Left hindlimb (tissue), 1 donor: ENCODE measurements at regions not wholly inside any gene's neighbourhood (a gene's known extent, or its start where the extent isn't known, plus 50 kb on each side); places are given as distances from the start of the nearest gene placed in this dataset.

Experiments
- DNase-seq: peaks from one replicate; pipeline ENCODE4 v3.0.0-alpha.2; 2018

DNA sequence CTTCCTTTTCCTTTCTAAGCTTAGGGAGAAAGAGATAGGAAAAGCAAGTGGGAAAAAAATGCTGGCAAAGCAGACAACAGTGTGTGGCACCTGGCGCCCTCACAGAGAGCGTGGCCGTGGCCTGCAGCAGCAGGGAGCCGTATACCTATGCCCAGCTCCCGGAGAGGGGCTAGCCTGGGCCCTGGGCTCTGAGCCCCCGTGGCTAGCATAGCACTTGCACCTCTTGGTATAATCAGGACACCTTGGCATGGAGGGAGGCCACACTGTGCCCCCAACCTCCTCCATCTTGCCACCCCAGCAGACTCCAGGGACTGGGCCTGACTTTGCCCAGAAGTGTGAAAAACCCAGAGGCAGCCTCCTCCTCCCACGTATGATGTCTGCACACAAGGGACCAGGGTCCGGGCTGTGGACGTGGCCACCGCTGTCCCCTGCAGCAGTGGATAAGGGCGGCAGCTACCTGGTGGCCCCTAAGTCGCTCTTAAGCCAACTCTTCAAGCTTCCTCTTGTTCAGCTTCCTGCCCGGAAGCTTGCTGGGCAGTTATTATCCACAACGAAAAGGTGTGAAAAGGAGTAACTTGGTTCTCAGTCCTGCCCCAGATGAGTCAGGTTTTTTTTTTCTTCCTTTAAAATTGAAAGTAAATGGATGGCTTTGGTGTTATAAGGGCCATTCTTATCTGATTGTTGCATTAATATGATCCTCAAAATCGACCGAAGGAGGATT lies 249.1 kb upstream of the PITRM1 start:
- DNase-seq, result no peak

DNA sequence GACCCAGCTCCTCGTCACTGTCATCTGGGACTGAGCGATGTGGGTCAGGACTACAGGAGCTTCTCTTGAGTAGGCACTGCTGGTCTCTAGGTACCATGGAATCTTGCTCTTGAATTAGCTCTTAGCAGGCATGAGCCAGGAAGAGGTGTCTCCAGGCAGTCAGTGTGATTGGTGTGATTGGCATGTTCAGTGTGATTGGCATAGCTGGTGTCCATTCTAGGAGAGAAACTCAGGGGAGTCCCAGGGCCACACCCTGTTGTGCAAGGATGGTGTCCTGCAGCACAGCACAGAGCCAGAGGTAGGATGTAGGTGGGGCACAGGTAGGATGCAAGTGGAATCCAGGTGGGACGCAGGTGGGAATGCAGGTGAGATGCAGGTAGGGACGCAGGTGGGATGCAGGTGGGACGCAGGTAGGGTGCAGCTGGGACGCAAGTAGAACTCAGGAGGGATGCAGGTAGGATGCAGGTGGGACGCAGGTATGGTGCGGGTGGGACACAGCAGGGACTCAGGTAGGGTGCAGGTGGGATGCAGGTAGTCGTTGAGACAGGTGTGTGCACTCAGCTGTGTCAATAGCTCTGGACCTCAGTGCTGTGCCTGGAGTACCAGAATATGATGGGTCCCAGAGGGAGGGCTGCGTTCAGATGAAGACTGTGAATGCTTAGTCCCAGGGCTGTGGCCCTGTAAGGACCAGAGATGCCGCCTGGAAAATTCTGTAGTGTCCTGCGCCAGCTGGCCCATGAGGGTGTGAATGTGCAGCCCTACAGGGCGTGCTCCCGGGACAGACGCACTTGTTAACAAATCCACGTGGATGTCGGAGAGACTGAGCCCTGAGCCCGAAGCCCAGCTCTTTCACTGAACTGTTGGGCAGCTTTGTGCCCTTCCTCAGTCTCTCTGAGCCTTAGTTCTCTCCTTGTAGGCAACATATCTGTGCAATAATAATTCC lies 248.2 kb upstream of the PITRM1 start:
- DNase-seq, result no peak

DNA sequence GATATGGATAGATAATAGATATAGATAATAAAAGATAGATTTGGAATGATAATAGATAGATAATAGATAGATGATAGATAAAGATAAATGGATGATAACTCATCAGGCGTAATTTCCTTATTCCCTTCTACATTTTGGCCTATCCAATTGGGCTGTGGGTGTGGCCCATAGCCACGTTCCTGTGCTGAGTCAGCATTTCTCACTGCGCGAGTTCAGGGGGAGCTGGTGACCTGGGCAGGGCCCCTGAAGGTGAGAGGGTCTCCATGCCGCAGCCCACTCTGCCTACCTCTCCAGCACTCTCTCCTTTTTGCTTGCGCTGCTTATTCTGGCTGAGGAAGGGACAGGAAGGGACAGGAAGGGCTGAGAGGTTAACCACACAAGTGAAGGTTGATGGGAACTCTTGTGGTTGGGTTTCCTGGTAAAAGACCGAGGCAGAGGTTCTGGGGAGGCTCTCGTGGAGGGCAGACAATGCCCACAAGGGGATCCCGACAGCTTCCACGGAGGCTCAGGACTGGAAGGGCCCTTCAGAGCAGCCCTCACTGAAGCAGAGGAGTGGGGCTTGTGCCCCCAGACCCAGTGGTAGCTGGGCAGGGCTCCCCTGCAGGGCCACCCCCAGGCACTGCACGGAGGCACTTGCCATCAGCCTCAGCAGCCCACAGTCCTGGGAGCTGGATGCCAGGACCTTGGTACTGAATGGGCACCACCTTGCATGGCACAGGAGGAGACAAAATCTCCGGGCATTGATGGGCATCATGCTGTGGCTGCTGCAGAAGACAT lies 247.3 kb upstream of the PITRM1 start:
- no peak for DNase-seq

DNA sequence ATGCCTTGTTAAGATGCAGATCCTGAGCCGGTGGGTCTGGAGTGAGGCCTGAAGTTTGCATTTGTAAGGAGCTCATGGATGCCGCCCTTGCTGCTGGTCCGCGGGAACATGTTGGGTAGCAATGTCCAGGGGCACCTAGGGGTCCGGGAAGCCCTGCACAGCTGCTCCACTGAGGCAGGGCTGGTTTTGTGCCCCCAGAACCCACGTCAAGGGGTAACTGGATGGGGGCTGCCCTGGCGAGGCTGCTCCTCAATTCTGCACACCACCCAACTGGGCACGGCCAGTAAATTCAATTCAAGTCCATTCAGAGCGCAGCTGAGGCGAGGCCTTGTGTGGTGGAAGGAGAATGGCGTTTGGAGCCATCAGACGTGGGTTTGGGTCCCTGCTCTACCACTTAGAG lies 246.3 kb upstream of the PITRM1 start:
- no peak for DNase-seq

DNA sequence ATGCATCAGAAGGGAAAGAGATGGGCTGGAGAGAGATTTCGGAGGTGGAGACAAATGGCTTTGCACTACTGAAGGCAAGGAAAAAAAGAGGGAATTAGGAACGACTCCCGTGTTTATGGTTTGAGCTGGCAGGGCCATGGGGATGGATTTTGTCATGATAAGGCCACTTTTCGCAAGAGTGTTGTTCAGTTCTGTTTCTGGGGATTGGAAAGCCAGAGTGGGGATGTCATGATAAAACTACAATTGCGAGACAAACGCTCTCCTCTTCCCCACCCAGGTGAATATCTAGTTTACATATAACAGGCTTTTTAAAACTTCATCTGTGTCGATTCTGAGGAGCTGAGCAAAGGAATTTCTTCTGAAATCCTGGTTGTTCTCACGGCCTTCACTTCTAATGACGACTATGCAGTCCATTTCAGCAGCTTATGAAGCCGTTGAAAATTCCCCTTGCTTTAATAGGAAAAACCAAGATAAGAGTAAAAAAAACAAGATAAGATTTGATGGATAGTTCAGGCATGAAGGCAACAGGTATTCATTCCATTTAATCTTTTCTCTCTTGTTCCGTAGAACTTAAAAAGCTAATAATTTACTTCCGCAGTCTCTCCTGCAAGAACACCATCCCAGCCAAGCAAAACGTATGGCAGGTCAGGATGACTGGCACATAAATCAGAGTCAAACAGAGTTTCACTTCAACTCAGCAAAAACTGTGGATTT lies 245.6 kb upstream of the PITRM1 start:
- DNase-seq, result no peak

DNA sequence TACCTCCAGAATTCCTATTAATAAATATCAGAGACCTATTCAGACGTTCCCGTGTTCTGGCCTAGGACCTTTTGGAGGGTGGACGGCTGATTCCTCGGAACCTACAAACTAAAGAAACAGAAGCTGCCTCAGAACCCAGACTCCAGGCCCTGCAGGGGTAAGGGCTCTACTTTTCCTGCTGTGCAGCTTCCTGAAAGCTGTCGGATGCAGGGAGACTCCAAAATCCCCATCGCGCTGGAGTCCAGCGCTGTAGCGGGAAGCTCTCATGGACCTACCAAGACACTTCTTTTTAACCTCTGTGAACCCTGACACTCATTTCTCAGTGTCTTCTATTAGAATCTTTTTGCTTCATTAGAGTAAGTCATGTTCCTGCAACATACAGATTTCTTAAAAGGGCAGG lies 244.5 kb upstream of the PITRM1 start:
- no peak for DNase-seq

DNA sequence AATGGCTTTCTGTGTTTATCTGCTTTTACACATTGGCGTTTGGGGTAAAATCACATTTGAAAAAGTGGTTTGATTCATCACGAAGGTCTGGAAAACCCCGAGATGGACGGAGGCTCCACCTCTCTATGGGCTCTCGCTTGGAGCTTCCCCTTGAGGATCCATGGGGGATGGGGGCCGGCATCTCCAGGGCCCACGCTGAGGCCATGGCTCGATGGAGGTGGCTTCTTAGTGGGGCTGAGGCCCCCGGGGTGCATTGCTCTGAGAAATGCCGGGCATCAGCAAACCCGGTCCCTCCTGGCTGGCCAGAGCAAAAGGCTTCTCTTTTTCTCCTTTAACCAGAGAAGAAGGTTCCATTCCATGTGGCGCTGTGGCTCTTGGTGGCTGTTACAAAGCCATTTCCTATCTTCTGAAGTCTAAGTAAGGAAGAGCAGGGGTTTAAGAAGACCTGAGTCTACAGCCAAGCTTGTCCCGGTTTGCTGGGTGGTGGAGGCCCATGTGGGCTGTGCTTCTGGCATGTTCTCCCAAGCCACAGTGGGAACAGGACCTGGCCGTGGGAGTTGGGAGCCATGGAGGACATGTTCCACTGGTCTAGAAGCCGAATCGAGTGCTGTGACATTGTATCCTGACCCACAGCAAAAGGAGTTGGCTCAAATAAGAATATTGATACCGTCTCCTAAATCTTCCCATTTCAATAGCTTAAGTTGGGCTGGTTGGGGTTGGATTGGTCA lies 243.5 kb upstream of the PITRM1 start:
- DNase-seq, result no peak

DNA sequence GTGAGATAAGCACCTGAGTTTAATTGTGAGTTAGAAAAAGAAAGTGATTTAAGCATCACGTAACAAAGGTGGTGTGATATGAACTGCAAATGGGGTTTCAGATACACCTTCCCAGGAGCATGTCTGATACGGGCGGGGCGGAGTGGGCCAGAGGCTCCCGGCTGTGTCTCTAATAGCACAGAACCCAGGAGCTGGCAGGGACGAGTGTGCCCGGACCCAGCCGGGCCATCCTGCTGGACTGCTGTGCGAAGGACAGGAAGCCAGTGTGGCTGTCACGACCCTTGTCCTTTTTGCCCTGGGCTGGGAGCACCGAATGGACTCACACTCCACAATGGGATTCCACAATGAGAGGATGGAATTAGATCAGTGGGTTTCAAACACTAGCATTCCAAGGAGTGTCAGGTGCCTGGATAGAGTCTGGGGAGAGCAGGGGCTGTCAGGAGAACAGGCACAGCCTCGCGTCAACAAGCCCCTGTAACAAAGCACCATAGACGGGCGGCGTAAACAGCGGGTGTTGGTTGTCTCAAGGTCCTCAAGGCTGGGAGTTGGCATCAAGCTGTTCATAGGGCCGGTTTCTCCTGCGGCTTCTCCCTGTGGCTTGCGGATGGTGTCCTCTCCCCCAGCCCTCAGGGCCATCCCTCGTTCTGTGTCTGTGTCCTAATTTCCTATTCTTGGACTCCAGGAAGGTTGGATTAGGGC lies 242.6 kb upstream of the PITRM1 start:
- no peak for DNase-seq

DNA sequence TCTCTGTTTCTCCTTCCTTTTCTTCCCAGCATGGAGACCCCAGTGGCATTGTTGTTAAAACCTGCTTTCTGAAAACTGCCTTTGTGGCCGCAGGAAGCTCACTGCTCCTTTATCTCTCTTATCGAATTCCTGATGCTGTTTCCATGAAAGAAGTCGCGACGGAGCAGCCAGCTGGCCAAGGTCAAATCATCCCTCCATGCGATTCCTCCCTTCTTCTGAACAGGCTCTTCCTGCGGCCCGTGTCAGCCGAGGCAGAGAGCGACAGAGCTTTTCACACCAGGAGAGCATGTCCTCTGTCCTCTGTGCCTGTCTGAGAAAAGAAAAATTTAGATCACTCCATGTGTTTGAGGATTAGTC lies 242.1 kb upstream of the PITRM1 start:
- no peak for DNase-seq

DNA sequence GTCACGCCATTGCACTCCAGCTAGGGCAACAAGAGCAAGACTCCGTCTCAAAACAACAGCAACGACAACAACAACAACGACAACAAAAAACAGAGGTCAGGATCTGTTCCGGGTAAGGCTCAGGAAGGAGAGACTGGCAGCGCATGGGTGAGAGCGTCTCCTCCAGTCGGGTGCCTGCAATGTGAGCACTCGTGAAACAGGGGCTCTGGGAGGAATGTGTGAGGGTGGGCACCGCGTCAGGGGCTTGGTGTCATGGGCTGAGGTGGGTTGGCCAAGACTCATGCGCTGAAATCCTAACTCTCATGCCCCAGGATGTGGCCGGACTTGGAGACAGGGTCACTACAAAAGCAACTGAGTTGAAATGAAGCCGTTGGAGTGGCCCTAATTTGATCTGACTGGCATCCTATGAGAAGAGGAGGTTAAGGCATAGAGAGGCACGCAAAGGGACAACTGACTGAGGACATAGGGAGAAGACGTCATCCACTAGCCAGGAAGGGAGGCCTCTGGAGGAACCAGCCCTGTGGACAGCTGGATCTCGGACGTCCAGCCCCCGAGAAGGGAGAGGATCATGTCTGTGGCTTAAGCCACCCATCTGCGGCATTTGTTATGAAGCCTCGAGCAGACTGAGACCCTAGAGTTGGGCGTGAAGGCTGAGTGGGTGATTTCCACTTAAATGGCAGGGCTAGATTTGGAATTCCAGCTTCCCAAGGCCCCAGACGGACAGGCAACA lies 241.5 kb upstream of the PITRM1 start:
- no peak for DNase-seq

DNA sequence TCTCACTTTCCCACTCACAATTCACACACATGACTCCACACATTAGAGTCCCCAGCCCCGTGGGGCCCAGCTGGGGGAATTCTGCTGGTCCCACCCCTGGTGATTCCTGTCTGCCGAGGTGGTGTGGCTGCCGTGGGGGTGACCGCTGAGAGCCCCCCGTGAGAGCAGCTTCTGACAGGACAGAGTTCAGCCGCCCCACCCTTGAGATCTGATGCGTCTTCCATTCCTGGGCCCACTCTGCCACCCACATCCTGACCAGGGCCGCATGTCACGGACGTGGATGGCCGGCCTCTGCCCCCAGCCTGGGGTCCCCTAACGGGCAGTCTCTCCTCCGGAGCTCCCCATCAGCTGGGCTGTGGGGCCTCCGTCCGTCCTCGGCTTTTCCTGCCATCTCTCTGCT lies 240.1 kb upstream of the PITRM1 start:
- DNase-seq, result no peak

DNA sequence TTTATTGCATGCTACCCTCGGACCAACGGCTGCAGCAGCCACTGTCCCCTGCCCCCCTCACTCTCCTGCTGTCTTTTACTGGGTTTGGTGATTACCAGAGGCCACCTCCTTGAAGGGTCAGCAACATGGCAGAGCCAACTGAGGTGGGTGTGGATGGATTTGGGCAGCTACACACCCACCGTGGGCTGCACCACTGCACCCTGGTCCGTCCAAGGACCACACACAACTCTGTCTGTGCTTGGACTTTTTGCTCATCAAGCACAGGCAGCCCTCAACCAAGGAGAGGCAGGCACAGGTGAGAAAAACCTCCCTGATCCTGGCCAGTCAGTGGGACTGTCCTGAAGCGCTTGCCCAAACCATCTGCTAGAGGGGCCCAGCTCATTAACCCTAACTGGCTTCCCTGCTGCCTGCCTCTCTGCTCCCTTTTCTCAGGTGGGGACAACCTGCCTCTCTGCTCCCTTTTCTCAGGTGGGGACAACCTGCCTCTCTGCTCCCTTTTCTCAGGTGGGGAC lies 239.5 kb upstream of the PITRM1 start:
- no peak for DNase-seq

DNA sequence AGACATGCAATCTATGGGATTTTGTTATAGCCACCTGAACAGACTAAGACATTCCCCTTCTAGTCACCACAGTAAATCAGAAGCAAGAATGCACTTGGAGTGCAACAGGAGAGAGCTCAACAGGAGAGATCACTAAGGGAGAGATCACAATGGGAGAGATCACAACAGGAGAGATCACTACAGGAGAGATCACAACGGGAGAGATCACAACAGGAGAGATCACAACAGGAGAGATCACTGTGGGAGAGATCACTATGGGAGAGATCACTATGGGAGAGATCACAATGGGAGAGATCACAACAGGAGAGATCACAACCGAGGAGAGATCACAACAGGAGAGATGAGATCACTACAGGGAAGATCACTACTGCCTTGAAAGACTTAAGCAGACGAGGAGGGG lies 238.5 kb upstream of the PITRM1 start:
- DNase-seq, result no peak

DNA sequence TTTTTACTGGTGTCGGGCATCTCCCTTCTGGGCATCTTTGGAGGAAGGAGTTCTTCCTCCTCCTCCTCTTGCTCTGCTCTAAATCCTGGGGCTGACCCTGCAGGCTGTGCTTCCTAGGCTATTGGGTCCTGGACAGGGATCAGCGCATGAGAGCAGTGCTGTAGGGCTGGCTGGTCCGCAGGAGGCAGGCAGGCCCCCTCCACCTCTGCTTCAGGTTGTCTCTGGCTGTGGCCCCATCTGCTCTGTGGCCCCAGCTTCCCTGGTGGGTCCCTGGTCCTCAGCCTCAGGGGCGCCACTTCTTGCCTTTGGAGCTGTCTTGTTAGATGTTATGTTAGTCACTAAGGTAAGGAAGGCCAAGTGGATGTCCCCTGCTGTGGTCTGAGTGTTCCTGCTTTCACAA lies 237.3 kb upstream of the PITRM1 start:
- no peak for DNase-seq

DNA sequence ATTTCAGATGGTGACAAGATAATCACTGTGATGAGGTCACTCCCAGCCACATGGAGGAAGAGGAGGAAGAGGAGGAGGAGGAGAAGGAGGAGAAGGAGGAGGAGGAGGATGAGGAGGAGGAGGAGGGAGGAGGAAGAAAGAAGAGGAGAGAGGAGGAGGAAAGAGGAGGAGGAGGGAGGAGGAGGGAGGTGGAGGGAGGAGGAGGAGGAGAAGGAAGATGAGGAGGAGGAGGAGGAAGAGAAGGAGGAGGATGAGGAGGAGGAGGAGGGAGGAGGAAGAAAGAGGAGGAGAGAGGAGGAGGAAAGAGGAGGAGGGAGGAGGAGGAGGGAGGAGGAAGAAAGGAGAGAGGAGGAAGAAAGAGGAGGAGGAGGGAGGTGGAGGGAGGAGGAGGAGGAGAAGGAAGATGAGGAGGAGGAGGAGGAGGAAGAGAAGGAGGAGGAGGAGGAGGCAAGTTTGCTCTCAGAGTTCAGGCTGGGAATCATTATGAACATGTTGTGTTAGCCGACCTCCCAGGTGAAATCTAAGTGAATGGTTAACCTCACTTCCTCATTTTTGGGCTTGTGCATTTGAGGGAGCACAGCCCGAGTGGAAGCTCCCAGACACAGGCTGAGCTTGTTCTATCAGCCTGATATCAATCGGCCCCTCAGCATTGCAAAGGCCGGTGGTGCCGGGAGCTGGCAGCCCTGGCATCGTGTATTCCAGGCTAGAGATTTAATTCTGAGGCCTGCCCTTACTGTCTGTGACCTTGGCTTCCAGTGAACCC lies 236.2 kb upstream of the PITRM1 start:
- DNase-seq, result no peak

DNA sequence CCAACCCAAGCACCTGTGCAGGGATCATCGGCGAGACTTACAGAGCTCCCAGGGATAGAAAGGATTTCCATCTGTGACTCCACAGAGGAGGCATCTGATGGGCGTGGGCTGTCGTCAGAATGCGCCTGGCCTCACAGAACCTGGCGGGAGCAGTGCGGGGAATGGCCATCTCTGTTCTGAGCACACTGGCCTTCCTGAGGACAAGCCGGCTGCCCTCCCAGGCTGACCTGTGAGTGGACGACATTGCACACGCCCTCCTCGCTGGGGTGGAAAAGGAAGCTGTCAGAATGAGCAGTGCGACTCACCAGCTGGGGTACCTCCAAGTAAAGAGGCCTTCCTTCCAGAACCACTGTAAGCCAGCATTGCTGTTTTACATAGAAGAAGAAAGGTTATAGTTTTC lies 234.6 kb upstream of the PITRM1 start:
- DNase-seq, result no peak

DNA sequence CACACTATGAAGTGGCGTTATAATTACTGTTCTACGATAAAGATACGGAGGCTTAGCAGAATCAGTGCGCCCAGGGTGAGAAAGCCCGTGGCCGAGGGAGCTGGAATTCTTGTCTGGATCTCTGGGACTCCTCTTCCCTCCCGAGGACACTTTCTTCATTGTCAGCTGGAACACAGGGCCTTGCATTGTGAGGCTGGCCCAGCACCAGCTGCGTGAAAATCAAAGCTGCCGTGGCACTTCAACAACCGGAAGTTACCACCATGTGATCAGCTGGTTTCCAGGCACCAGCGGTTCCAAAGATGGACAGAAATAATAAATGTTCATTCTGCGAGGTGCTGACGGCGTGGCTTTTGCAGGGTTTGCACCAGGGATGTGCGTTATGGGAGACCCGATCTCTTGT lies 234.0 kb upstream of the PITRM1 start:
- DNase-seq, result no peak

DNA sequence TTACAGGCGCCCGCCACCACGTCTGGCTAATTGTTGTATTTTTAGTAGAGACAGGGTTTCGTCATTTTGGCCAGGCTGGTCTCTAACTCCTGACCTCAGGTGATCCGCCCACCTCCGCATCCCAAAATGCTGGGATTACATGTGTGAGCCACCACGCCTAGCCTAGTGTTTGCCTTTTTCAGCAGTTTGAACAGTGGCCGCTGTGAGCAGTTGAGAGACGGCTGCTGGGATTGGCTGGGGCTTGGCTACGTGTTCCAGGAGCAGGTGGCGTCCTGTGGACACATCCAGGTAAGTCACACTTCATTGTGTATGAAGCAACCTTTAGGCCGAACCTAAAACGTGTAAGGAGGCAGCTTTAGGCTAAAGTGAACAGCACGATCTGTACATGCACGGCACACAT lies 231.8 kb upstream of the PITRM1 start:
- no peak for DNase-seq

DNA sequence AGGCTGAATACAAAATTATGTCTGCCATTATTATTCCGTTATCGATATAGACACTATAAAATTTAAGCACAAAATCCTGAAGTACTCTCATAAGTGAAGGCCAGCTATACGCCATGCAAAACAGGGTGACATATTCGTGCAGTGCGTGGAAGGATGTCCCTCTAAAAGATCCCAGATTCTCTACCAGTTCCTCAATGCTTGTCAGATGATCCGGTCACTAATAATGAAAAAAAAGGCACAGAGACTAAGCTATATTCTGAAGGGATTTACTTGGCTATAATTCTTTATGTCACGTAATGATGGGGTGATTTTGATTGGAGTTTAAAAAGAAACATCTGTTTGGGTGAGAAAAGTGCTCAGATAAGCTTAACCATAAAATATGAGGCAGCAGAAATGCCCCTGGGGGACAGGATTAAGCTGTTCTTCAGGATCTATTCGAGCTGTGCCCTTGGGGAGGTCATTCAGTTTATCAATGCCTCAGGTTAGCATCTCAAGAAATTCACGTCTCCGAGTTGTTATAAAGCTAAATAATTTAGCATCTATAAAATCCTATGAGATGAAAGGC lies 229.7 kb upstream of the PITRM1 start:
- no peak for DNase-seq
